ENCODE measurements at regions not wholly inside any gene's neighbourhood (a gene's known extent, or its start where the extent isn't known, plus 50 kb on each side); places are given as distances from the start of the nearest gene placed in this dataset.
A peak's percentile ranks its signal among the peaks of the same experiment; 100 is the strongest.

GRCh38 chr18:23401400-23402347 lies 51.4 kb upstream of the RIOK3 start:
- no peak for TF ChIP-seq JUND (IDR thresholded peaks at IDR 0.05; ENCODE audit: low read depth)
- in situ Hi-C loops (cut with HindIII; ENCODE audit: low pct_unique_long_range_greater_than_20kb, low sequenced_read_pairs): no loop called here
- peak in 1 of 2 experiments; percentile 72 for DNase-seq (ENCODE audit: low read depth in 1 of 2, low spot score in 1 of 2)
